ENCODE measurements at regions not wholly inside any gene's neighbourhood (a gene's known extent, or its start where the extent isn't known, plus 50 kb on each side); places are given as distances from the start of the nearest gene placed in this dataset.

DNA sequence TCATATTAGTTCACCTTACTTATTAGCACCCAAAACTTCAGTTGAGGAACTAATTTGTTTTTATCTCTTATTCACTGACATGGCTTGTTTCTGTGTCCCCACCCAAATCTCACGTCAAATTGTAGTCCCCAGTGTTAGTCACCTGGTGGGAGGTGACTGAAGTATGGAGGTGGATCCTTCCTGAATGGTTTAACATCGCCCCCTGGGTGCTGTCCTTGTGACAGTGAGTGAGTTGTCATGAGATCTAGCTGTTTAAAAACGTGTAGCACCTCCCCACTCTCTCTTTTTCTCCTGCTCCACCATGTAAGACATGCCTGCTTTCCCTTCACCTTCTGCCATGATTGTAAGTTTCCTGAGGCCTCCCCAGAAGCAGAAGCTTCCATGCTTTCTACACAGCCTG, 75.0 kb upstream of the HECTD2 start:
- Histone ChIP-seq H3K4me3 (ENCODE audit: low read length in 2 of 2) (no peak overlapping the region), H3K27ac (ENCODE audit: low read depth, low read length) (no peak overlapping the region), H3K27me3 (ENCODE audit: insufficient read depth, low read length) (no peaks in the 10 kb centered on the region), H3K36me3 (ENCODE audit: insufficient read depth, low read length) (no peaks in the 10 kb centered on the region), H3K9me3 (ENCODE audit: control insufficient read depth in 1 of 2, low read length in 2 of 2) (no peaks in the 10 kb centered on the region), H3K4me1 (ENCODE audit: insufficient read depth, low read length) (no peaks in the 10 kb centered on the region)
- peaks cover 3 to 9% of the 10 kb centered on the region in 2 donors for H3K27me3 Mint-ChIP-seq
- H3K27ac Mint-ChIP-seq, result no peak overlapping the region
- H3K36me3 Mint-ChIP-seq, result no peaks in the 10 kb centered on the region
- peaks cover 0 to 2% (median 0%) of the 10 kb centered on the region in 8 donors for H3K9me3 Mint-ChIP-seq
- intact Hi-C loops (cut with micrococcal nuclease), result no loop called here
- DNase-seq, result no peak
- CTCF ChIA-PET (ENCODE audit: partially characterized antibody), result no interaction called here
- H3K4me3 Mint-ChIP-seq, result no peak overlapping the region
- peaks cover 0 to 5% (median 0%) of the 10 kb centered on the region in 4 donors for H3K4me1 Mint-ChIP-seq
- POLR2A ChIA-PET (ENCODE audit: partially characterized antibody), result no interaction called here

DNA sequence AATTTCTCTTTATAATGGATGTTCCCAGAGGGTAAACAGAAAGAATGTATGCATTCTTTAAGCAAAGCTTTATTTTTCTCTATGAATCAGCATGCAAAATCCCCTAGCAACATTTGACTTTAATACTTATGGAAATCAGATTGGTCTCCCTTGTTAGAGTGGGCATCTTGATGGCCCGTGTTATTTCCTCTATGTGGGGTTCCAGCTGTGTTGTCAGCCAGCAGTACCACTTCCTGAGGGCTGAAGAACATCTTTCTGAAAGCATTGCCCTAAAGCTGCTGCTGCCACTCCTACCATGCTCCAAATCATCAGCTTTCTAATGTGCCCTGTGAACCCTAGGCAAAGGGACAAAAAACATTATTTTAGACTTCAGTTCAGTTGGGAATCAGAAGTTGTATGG, 70.4 kb upstream of the HECTD2 start:
- peaks cover 0 to 6% of the 10 kb centered on the region in 2 donors for H3K27me3 Mint-ChIP-seq

DNA sequence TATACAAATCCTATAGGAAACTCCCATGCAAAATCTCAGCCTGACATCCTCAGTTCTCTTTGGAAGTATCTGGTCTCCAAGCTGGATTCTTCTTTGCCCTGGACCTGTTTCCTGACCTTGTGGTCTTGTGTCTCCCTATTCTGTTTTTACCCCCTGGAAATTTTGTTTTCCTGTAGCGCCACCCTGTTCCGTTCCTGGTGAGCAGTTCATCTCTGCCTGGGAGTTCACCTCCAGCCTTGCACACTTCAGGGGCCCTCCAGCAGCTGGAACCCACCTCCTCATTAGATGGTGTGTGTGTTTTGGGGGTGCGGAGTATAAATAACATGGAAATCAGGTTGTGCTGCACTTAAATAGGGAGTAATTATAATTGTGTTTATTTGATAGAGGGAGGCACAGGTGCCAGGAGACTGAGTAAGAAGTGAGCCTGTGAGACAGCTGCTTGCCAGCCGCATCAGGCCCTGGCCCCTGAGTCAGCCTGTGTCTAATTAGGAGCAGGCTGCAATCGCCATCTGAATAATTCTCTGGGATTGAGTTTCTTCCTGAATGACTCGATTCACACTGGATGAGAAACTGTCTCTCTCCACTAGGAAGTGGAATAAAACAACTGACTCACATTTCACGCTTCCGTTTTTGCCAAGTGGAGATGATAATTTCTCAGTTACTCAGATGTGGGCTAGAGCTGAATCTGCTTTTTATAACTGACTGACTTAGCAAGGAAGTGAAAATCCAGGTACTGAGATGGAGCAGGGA, 69.4 kb upstream of the HECTD2 start:
- ChIA-PET CTCF (ENCODE audit: partially characterized antibody) (no interaction called here), POLR2A (ENCODE audit: partially characterized antibody) (no interaction called here)
- peaks cover 0 to 2% (median 0%) of the 10 kb centered on the region in 8 donors for H3K9me3 Mint-ChIP-seq

More for the DNA sequence above, 70.4 kb upstream of the HECTD2 start:
- no peaks in the 10 kb centered on the region for H3K36me3 Mint-ChIP-seq
- H3K4me1 Mint-ChIP-seq, result peaks cover 0 to 5% (median 0%) of the 10 kb centered on the region in 4 donors
- CTCF ChIA-PET (ENCODE audit: partially characterized antibody), result no interaction called here
- H3K36me3 ChIP-seq (ENCODE audit: insufficient read depth, low read length), result no peaks in the 10 kb centered on the region
- POLR2A ChIA-PET (ENCODE audit: partially characterized antibody), result no interaction called here
- H3K27ac Mint-ChIP-seq, result no peak overlapping the region
- no peaks in the 10 kb centered on the region for H3K27me3 ChIP-seq (ENCODE audit: insufficient read depth, low read length)
- intact Hi-C loops (cut with micrococcal nuclease), result no loop called here
- DNase-seq, result no peak
- no peak overlapping the region for H3K27ac ChIP-seq (ENCODE audit: low read depth, low read length)
- H3K4me3 Mint-ChIP-seq, result no peak overlapping the region
- no peaks in the 10 kb centered on the region for H3K4me1 ChIP-seq (ENCODE audit: insufficient read depth, low read length)
- H3K9me3 ChIP-seq (ENCODE audit: control insufficient read depth in 1 of 2, low read length in 2 of 2), result no peaks in the 10 kb centered on the region
- H3K4me3 ChIP-seq (ENCODE audit: low read length in 2 of 2), result no peak overlapping the region
- peaks cover 0 to 2% (median 0%) of the 10 kb centered on the region in 8 donors for H3K9me3 Mint-ChIP-seq

DNA sequence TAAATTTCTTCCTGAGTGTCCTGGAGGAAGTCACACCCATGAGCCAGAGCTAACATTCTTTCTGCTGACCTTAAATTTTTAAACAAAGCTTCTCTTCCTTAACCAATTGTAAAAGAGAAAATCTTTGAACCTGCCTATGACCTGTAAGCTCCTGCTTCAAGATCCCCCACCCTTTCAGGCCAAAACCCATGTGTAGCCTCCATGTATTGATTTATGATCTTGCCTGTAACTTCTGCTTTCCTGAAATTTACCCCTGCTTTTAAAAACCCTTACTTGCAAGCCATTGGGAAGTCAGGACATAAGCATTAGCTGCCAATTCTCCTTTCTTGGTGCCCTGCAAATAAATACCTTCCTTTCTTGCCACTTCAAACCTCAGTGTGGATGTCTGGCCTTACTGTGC, 68.5 kb upstream of the HECTD2 start:
- Mint-ChIP-seq H3K27ac (no peak overlapping the region), H3K4me1 (peaks cover 0 to 5% (median 0%) of the 10 kb centered on the region in 4 donors), H3K9me3 (peaks cover 0 to 2% (median 0%) of the 10 kb centered on the region in 8 donors), H3K36me3 (no peaks in the 10 kb centered on the region), H3K4me3 (no peak overlapping the region), H3K27me3 (no peaks in the 10 kb centered on the region)
- no peak for DNase-seq
- Histone ChIP-seq H3K36me3 (ENCODE audit: insufficient read depth, low read length) (no peaks in the 10 kb centered on the region), H3K27ac (ENCODE audit: low read depth, low read length) (no peak overlapping the region), H3K27me3 (ENCODE audit: insufficient read depth, low read length) (no peaks in the 10 kb centered on the region), H3K9me3 (ENCODE audit: control insufficient read depth in 1 of 2, low read length in 2 of 2) (no peaks in the 10 kb centered on the region), H3K4me1 (ENCODE audit: insufficient read depth, low read length) (no peaks in the 10 kb centered on the region), H3K4me3 (ENCODE audit: low read length in 2 of 2) (no peak overlapping the region)
- intact Hi-C loops (cut with micrococcal nuclease), result no loop called here
- CTCF ChIA-PET (ENCODE audit: partially characterized antibody), result interaction anchor here (1.8 kb wide), 1 partner anchor 43 kb away, joined by 3 read pairs; no protein-coding TSS in a partner anchor
- POLR2A ChIA-PET (ENCODE audit: partially characterized antibody), result no interaction called here

More for the DNA sequence above, 69.4 kb upstream of the HECTD2 start:
- Mint-ChIP-seq H3K27ac (no peak overlapping the region), H3K4me3 (no peak overlapping the region), H3K36me3 (no peaks in the 10 kb centered on the region), H3K27me3 (no peaks in the 10 kb centered on the region), H3K4me1 (peaks cover 0 to 5% (median 0%) of the 10 kb centered on the region in 4 donors)
- Histone ChIP-seq H3K36me3 (ENCODE audit: insufficient read depth, low read length) (no peaks in the 10 kb centered on the region), H3K4me3 (ENCODE audit: low read length in 2 of 2) (no peak overlapping the region), H3K27ac (ENCODE audit: low read depth, low read length) (no peak overlapping the region), H3K4me1 (ENCODE audit: insufficient read depth, low read length) (no peaks in the 10 kb centered on the region), H3K27me3 (ENCODE audit: insufficient read depth, low read length) (no peaks in the 10 kb centered on the region), H3K9me3 (ENCODE audit: control insufficient read depth in 1 of 2, low read length in 2 of 2) (no peaks in the 10 kb centered on the region)
- intact Hi-C loops (cut with micrococcal nuclease), result no loop called here
- no peak for DNase-seq

DNA sequence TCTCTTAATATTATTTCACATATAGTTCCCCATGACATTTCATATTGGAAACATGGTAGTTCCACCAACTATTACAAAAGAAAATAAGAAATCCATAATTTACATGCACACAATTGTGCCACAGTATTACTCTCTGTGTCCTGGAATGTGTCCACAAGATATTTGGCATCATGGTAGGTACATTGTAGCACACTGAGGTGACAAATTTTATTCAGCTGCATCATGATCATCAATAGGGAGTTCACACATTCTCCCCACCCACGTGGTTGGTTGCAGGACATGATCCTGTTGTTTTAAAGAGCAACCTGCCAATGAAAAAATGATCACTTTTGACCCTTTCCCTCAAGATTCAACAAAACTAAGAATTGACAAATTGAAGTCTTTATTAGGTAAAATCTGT, 67.1 kb upstream of the HECTD2 start:
- POLR2A ChIA-PET (ENCODE audit: partially characterized antibody), result no interaction called here
- Histone ChIP-seq H3K27me3 (ENCODE audit: insufficient read depth, low read length) (no peaks in the 10 kb centered on the region), H3K9me3 (ENCODE audit: control insufficient read depth in 1 of 2, low read length in 2 of 2) (no peaks in the 10 kb centered on the region), H3K4me1 (ENCODE audit: insufficient read depth, low read length) (no peaks in the 10 kb centered on the region), H3K36me3 (ENCODE audit: insufficient read depth, low read length) (no peaks in the 10 kb centered on the region), H3K27ac (ENCODE audit: low read depth, low read length) (no peak overlapping the region), H3K4me3 (ENCODE audit: low read length in 2 of 2) (no peak overlapping the region)
- no peaks in the 10 kb centered on the region for H3K36me3 Mint-ChIP-seq
- intact Hi-C loops (cut with micrococcal nuclease), result no loop called here
- H3K4me3 Mint-ChIP-seq, result no peak overlapping the region
- CTCF ChIA-PET (ENCODE audit: partially characterized antibody), result interaction anchor here (1.8 kb wide), 1 partner anchor 45 kb away, joined by 3 read pairs; no protein-coding TSS in a partner anchor
- no peaks in the 10 kb centered on the region for H3K27me3 Mint-ChIP-seq
- H3K9me3 Mint-ChIP-seq, result peaks cover 0 to 2% (median 0%) of the 10 kb centered on the region in 8 donors
- peaks cover 0 to 5% (median 0%) of the 10 kb centered on the region in 4 donors for H3K4me1 Mint-ChIP-seq
- no peak for DNase-seq
- no peak overlapping the region for H3K27ac Mint-ChIP-seq

DNA sequence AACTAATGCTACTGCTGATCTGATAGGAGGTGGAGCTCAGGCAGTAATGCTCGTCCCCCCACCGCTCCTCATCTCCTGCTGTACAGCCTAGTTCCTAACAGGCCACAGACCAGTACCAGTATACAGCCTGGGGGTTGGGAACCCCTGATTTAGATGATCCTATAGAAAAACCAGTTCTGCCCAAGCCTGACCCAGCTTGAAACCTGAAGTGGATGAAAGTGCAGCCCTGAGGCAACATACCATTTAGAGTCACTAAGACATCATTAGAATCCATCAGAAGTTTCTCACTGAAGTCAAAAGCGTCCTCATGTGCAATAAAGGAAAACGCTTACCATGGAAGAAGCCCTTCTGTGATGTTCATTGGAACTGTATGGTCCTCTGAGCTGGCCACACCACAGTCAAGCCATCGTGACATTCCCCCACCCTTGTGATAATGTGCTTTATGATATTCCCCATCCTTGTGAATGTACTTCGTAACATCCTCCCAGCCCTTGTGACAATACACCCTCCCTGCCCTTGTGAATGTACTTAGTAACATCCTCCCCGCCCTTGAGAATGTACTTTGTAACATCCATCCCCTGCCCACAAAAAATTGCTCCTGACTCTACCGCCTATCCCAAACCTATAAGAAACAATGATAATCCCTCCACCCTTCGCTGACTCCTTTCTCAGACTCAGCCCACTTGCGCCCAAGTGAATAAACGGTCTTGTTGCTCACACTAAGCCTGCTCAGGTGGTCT, 65.9 kb upstream of the HECTD2 start:
- POLR2A ChIA-PET (ENCODE audit: partially characterized antibody), result no interaction called here
- Histone ChIP-seq H3K36me3 (ENCODE audit: insufficient read depth, low read length) (no peaks in the 10 kb centered on the region), H3K27ac (ENCODE audit: low read depth, low read length) (no peak overlapping the region), H3K4me3 (ENCODE audit: low read length in 2 of 2) (no peak overlapping the region), H3K9me3 (ENCODE audit: control insufficient read depth in 1 of 2, low read length in 2 of 2) (no peaks in the 10 kb centered on the region), H3K4me1 (ENCODE audit: insufficient read depth, low read length) (no peaks in the 10 kb centered on the region), H3K27me3 (ENCODE audit: insufficient read depth, low read length) (no peaks in the 10 kb centered on the region)
- Mint-ChIP-seq H3K27ac (no peak overlapping the region), H3K9me3 (peaks cover 0 to 2% (median 0%) of the 10 kb centered on the region in 8 donors), H3K36me3 (no peaks in the 10 kb centered on the region), H3K4me1 (no peaks in the 10 kb centered on the region), H3K27me3 (no peaks in the 10 kb centered on the region), H3K4me3 (no peak overlapping the region)
- intact Hi-C loops (cut with micrococcal nuclease), result no loop called here
- CTCF ChIA-PET (ENCODE audit: partially characterized antibody), result no interaction called here
- no peak for DNase-seq

DNA sequence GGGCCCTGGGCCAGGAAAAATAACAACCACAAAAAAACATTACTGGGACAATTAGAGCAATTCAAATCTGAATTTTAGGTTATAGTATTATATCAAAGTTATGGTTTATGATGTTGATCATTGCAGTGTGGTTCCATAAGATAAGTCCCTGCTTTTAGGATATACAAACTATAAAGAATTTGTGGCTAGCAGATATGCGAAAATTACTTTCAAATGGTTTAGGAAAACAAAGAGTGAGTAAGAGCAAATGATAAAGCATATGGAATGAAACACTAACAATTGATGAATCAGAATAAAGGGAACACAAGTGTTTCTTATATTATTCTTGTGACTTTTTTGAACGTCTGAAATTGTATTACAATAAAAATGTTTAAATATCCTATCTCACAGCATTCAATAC, 64.4 kb upstream of the HECTD2 start:
- no peak overlapping the region for H3K4me3 ChIP-seq (ENCODE audit: low read length in 2 of 2)
- no peak for DNase-seq
- Mint-ChIP-seq H3K4me1 (no peaks in the 10 kb centered on the region), H3K36me3 (no peaks in the 10 kb centered on the region), H3K4me3 (no peak overlapping the region), H3K27ac (no peak overlapping the region), H3K9me3 (peaks cover 0 to 2% (median 0%) of the 10 kb centered on the region in 8 donors), H3K27me3 (no peaks in the 10 kb centered on the region)
- ChIA-PET POLR2A (ENCODE audit: partially characterized antibody) (no interaction called here), CTCF (ENCODE audit: partially characterized antibody) (no interaction called here)
- no peaks in the 10 kb centered on the region for H3K36me3 ChIP-seq (ENCODE audit: insufficient read depth, low read length)
- no peaks in the 10 kb centered on the region for H3K4me1 ChIP-seq (ENCODE audit: insufficient read depth, low read length)
- no peaks in the 10 kb centered on the region for H3K9me3 ChIP-seq (ENCODE audit: control insufficient read depth in 1 of 2, low read length in 2 of 2)
- intact Hi-C loops (cut with micrococcal nuclease), result no loop called here
- H3K27me3 ChIP-seq (ENCODE audit: insufficient read depth, low read length), result no peaks in the 10 kb centered on the region
- no peak overlapping the region for H3K27ac ChIP-seq (ENCODE audit: low read depth, low read length)

All from CD4-positive, alpha-beta memory T cell (primary cell).